Calu3 (cell line): ENCODE measurements at regions not wholly inside any gene's neighbourhood (a gene's known extent, or its start where the extent isn't known, plus 50 kb on each side); places are given as distances from the start of the nearest gene placed in this dataset.

Source experiments
- BruUV-seq: library from RNA; stranded (reverse); fragments of 400-500 nt; replicated peaks from 2 replicates; lab custom pipeline; 2021; lab: Mats Ljungman, UMichigan
- CTCF ChIA-PET: fragments of 300-600 bp; sonication (Branson Sonifier 250); formaldehyde crosslinking; loops from one replicate; lab custom pipeline; 2022; ENCODE audit warnings: antibody characterized with exemption; lab: Charles Lee
- DNase-seq: peaks from one replicate; pipeline ENCODE4 v3.0.0; 2022
- H3K27ac Mint-ChIP-seq: one replicate; pipeline ENCODE4 v1.8.0; 2022; ENCODE audit warnings: mixed read lengths; ENCODE audit not compliant: unreplicated experiment
- H3K27me3 Mint-ChIP-seq: one replicate; pipeline ENCODE4 v1.8.0; 2022; ENCODE audit warnings: mixed read lengths; ENCODE audit not compliant: unreplicated experiment
- H3K36me3 Mint-ChIP-seq: one replicate; pipeline ENCODE4 v1.8.0; 2022; ENCODE audit warnings: mild to moderate bottlenecking, moderate library complexity, mixed read lengths; ENCODE audit not compliant: insufficient read depth, unreplicated experiment
- H3K4me1 Mint-ChIP-seq: one replicate; pipeline ENCODE4 v1.8.0; 2022; ENCODE audit warnings: mild to moderate bottlenecking, low read depth, mixed read lengths; ENCODE audit not compliant: unreplicated experiment
- H3K4me3 Mint-ChIP-seq: one replicate; pipeline ENCODE4 v1.8.0; 2022; ENCODE audit warnings: mild to moderate bottlenecking, low read depth, moderate library complexity, mixed read lengths; ENCODE audit not compliant: unreplicated experiment
- H3K9me3 Mint-ChIP-seq: one replicate; pipeline ENCODE4 v1.8.0; 2022; ENCODE audit warnings: low read depth, mixed read lengths; ENCODE audit not compliant: unreplicated experiment
- CTCF ChIP-seq: fragments of 200-600 bp; IDR thresholded peaks from one replicate; pipeline ENCODE4 v1.8.0; 2022; ENCODE audit warnings: antibody characterized with exemption; ENCODE audit not compliant: unreplicated experiment
- intact Hi-C: fragments of 100-400 bp; cut with micrococcal nuclease; formaldehyde crosslinking; loops from one replicate; pipeline ENCODE4 v1.10.0; 2022; ENCODE audit not compliant: unreplicated experiment

- no peaks in the 10 kb centered on the region for H3K9me3 Mint-ChIP-seq
- CTCF ChIA-PET = no interaction called here
- BruUV-seq = no TSS peak
- intact Hi-C loops = loop anchor here (1.0 to 10.0 kb wide), 3 partner anchors 555 to 1968 kb away; no protein-coding TSS in a partner anchor
- TF ChIP-seq CTCF = no peak
- H3K36me3 Mint-ChIP-seq = no peaks in the 10 kb centered on the region
- no peaks in the 10 kb centered on the region for H3K27me3 Mint-ChIP-seq
- no peak overlapping the region for H3K4me3 Mint-ChIP-seq
- no peak for DNase-seq
- no peak overlapping the region for H3K27ac Mint-ChIP-seq
- H3K4me1 Mint-ChIP-seq = no peaks in the 10 kb centered on the region
These were observed 584.4 kb upstream of the ACO1 start for GRCh38 chr9:31799953-31800609.

- Mint-ChIP-seq H3K27me3 (no peaks in the 10 kb centered on the region), H3K9me3 (no peaks in the 10 kb centered on the region), H3K36me3 (no peaks in the 10 kb centered on the region), H3K4me3 (peak overlapping the region; percentile 26), H3K4me1 (no peaks in the 10 kb centered on the region), H3K27ac (peak overlapping the region; percentile 33)
- peak; percentile 36 for DNase-seq
- CTCF ChIA-PET = no interaction called here
- TF ChIP-seq CTCF = peak; percentile 11
- BruUV-seq = no TSS peak
- intact Hi-C loops = loop anchor here (10.0 kb wide), 1 partner anchor 547 kb away; no protein-coding TSS in a partner anchor
These were observed 576.7 kb upstream of the ACO1 start for GRCh38 chr9:31807574-31808256.

DNA sequence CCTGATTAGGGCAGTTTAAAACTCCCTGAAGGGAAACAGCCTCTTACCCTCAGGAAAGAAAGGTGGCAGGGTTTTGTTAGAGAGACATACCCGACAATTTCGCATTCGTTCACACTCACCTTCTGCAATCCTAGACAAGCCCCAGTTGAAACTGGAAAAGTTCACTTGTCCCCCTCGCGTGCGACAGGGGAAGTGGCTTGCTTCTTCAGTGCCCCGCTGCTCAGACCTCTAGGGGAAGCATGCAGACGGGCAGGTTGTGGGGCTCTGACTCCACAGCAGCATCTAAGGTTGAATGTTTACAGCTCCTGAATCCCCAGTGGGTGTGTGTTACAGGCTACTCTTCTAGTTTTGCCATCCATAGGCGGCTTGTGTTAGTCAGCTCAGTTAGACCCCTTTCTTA, 575.7 kb upstream of the ACO1 start:
- no peak for DNase-seq
- H3K27me3 Mint-ChIP-seq = no peaks in the 10 kb centered on the region
- intact Hi-C loops = loop anchor here (10.0 kb wide), 1 partner anchor 546 kb away; no protein-coding TSS in a partner anchor
- no peak overlapping the region for H3K27ac Mint-ChIP-seq
- no peaks in the 10 kb centered on the region for H3K9me3 Mint-ChIP-seq
- no peak for TF ChIP-seq CTCF
- CTCF ChIA-PET = no interaction called here
- no peaks in the 10 kb centered on the region for H3K36me3 Mint-ChIP-seq
- H3K4me1 Mint-ChIP-seq = no peaks in the 10 kb centered on the region
- H3K4me3 Mint-ChIP-seq = no peak overlapping the region
- BruUV-seq = no TSS peak

GRCh38 chr9:31820426-31820825, 564.0 kb upstream of the ACO1 start:
- Mint-ChIP-seq H3K27ac (no peak overlapping the region), H3K9me3 (no peaks in the 10 kb centered on the region), H3K36me3 (no peaks in the 10 kb centered on the region), H3K4me3 (no peak overlapping the region), H3K4me1 (no peaks in the 10 kb centered on the region), H3K27me3 (no peaks in the 10 kb centered on the region)
- intact Hi-C loops = no loop called here
- DNase-seq = no peak
- TF ChIP-seq CTCF = no peak
- BruUV-seq = no TSS peak
- CTCF ChIA-PET = no interaction called here
